ENCODE measurements at regions not wholly inside any gene's neighbourhood (a gene's known extent, or its start where the extent isn't known, plus 50 kb on each side); places are given as distances from the start of the nearest gene placed in this dataset.

GRCh38 chr14:65794674-65795279 lies 382.2 kb downstream of the FUT8 start:
- no peak for TF ChIP-seq CTCF (IDR thresholded peaks at IDR 0.05)
- no peak for TF ChIP-seq EZH2 (IDR thresholded peaks at IDR 0.05)

All from neural progenitor cell (in vitro differentiated cells).